PC-9 (cell line): ENCODE measurements at regions not wholly inside any gene's neighbourhood (a gene's known extent, or its start where the extent isn't known, plus 50 kb on each side); places are given as distances from the start of the nearest gene placed in this dataset.

Source experiments
- BruUV-seq: library from RNA; stranded (reverse); fragments of 400-500 nt; replicated peaks from 2 replicates; lab custom pipeline; 2021; lab: Mats Ljungman, UMichigan
- CTCF ChIA-PET: fragments of 300-600 bp; sonication (Branson Sonifier 250); formaldehyde crosslinking; loops from one replicate; lab custom pipeline; 2022; ENCODE audit warnings: antibody characterized with exemption; lab: Charles Lee
- POLR2A ChIA-PET: fragments of 300-600 bp; sonication (Branson Sonifier 250); formaldehyde crosslinking; loops from one replicate; lab custom pipeline; 2022; ENCODE audit warnings: antibody characterized with exemption; ENCODE audit not compliant: unreplicated experiment; lab: Charles Lee
- DNase-seq, 2 experiments: peaks; one replicate each; pipeline versions ENCODE4 v3.0.0 to v3.0.0-alpha.2; 2015 to 2022; ENCODE audit warnings: mixed read lengths in 1 of 2
- H2AFZ ChIP-seq: fragments of 200-600 bp; sonication (generic); 2 replicates; pipeline ENCODE4 v1.8.1; 2017; ENCODE audit warnings: antibody characterized with exemption
- H3F3A ChIP-seq: fragments of 200-600 bp; sonication (generic); 2 replicates; pipeline ENCODE4 v1.8.1; 2017; ENCODE audit warnings: antibody characterized with exemption, mild to moderate bottlenecking, low read depth; ENCODE audit not compliant: insufficient read depth
- H3K27ac ChIP-seq: fragments of 200-600 bp; sonication (generic); 2 replicates; pipeline ENCODE4 v1.6.1; 2016; ENCODE audit warnings: mixed run types
- H3K27me3 ChIP-seq: fragments of 200-600 bp; sonication (generic); 2 replicates; pipeline ENCODE4 v1.6.1; 2016; ENCODE audit warnings: low read depth, mixed run types; ENCODE audit not compliant: insufficient read depth
- H3K36me3 ChIP-seq: fragments of 200-600 bp; sonication (generic); 2 replicates; pipeline ENCODE4 v1.6.1; 2016; ENCODE audit warnings: low read depth, mixed run types
- H3K4me1 ChIP-seq: fragments of 200-600 bp; sonication (generic); replicated peaks from 2 replicates; pipeline ENCODE4 v1.6.1; 2016; ENCODE audit warnings: mixed run types; ENCODE audit not compliant: insufficient read depth
- H3K4me2 ChIP-seq: fragments of 200-600 bp; sonication (generic); 2 replicates; pipeline ENCODE4 v1.6.1; 2017; ENCODE audit warnings: mixed run types
- H3K4me3 ChIP-seq: fragments of 200-600 bp; sonication (generic); 2 replicates; pipeline ENCODE4 v1.6.1; 2016; ENCODE audit warnings: mixed run types
- H3K79me2 ChIP-seq: fragments of 200-600 bp; sonication (generic); 2 replicates; pipeline ENCODE4 v1.6.1; 2017; ENCODE audit warnings: low read depth, mixed run types
- H3K9me2 ChIP-seq: fragments of 200-600 bp; sonication (generic); 2 replicates; pipeline ENCODE4 v1.8.1; 2017; ENCODE audit warnings: mild to moderate bottlenecking; ENCODE audit not compliant: insufficient read depth
- H3K9me3 ChIP-seq: fragments of 200-600 bp; sonication (generic); 2 replicates; pipeline ENCODE4 v1.8.1; 2016; ENCODE audit warnings: low read depth; ENCODE audit not compliant: insufficient read depth
- H4K20me1 ChIP-seq: fragments of 200-600 bp; sonication (generic); 2 replicates; pipeline ENCODE4 v1.8.1; 2017; ENCODE audit not compliant: insufficient read depth
- EZH2 ChIP-seq: fragments of 200-600 bp; sonication (generic); IDR thresholded peaks from 2 replicates; pipeline ENCODE4 v1.8.0; 2017; ENCODE audit warnings: antibody characterized with exemption, low read depth
- intact Hi-C: fragments of 100-400 bp; cut with micrococcal nuclease; formaldehyde crosslinking; loops from one replicate; pipeline ENCODE4 v1.10.0; 2022; ENCODE audit not compliant: unreplicated experiment
- TF ChIP-seq, protein P1 (sequence below): fragments of 200-600 bp; sonication (generic); conservative IDR thresholded peaks from 2 replicates; pipeline ENCODE4 v1.6.1; 2017; ENCODE audit warnings: mixed run types, antibody characterized with exemption, mild to moderate bottlenecking, moderate library complexity

DNA sequence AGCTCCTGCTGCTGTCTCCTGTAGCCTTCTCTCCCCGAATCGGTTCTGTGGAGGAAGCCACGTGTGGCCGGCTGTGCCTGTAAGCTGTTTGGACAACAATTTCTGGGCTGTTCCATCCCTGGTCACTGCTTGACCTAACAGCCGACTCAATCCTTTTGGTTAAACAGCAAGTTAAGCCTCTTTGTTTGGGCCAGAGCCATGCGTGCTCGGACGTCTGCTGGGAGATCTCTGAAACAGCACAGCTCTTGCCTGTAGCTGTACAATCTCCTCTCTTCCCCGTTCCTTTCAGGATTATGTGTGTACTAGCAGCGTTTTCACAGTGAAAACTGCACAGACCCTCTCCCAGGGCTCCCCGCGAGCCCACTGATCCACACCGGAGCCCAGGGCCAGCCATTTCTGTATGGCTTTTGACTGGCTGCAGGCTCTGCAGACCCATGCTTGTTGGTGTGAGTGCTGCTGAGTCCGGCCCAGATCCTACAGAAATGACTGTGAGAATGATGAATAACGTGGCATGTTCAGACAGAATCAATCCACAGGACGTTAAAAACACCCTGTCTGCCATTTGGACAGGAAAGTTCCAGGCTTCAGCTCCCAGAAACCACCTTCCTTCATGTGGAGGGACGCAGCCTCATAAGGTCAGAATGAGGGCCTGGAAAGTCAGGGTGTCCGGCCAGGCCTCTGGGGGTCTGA, 428.6 kb upstream of the ADARB2 start:
- peaks cover 11% of the 10 kb centered on the region; the same call in 1 of the 2 replicates for H3K27me3 ChIP-seq
- H3K9me3 ChIP-seq, result no peaks in the 10 kb centered on the region
- intact Hi-C loops, result no loop called here
- no peak overlapping the region for H3K4me3 ChIP-seq
- ChIA-PET CTCF (no interaction called here), POLR2A (no interaction called here)
- no peak for TF ChIP-seq EZH2
- TF ChIP-seq, protein P1, sequence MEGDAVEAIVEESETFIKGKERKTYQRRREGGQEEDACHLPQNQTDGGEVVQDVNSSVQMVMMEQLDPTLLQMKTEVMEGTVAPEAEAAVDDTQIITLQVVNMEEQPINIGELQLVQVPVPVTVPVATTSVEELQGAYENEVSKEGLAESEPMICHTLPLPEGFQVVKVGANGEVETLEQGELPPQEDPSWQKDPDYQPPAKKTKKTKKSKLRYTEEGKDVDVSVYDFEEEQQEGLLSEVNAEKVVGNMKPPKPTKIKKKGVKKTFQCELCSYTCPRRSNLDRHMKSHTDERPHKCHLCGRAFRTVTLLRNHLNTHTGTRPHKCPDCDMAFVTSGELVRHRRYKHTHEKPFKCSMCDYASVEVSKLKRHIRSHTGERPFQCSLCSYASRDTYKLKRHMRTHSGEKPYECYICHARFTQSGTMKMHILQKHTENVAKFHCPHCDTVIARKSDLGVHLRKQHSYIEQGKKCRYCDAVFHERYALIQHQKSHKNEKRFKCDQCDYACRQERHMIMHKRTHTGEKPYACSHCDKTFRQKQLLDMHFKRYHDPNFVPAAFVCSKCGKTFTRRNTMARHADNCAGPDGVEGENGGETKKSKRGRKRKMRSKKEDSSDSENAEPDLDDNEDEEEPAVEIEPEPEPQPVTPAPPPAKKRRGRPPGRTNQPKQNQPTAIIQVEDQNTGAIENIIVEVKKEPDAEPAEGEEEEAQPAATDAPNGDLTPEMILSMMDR, result no peak
- H4K20me1 ChIP-seq, result no peaks in the 10 kb centered on the region
- H3K27ac ChIP-seq, result no peak overlapping the region
- H2AFZ ChIP-seq, result no peak overlapping the region
- H3K36me3 ChIP-seq, result no peaks in the 10 kb centered on the region
- no peaks in the 10 kb centered on the region for H3K4me1 ChIP-seq
- BruUV-seq, result no TSS peak
- H3F3A ChIP-seq, result no peaks in the 10 kb centered on the region
- no peak for DNase-seq
- H3K9me2 ChIP-seq, result no peaks in the 10 kb centered on the region
- H3K79me2 ChIP-seq, result no peaks in the 10 kb centered on the region
- no peak overlapping the region for H3K4me2 ChIP-seq

DNA sequence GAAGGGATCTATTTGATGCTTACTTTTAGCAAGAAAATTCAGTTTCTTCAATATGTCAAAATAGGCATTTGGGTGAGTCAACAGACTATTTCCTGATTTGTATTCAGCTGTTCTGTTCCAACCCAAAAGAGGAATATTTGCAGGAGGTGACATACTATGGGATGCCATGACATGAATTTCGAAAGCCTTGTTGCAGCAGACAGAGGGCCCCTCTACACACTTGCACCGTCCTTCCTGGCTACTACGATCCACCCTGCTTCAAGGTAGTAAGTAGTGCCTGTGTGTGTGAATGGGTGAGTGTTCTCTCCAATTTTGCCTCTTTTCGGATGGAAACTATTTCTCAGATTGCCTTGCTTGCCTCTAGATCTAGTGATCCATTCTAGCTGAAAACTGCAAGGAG, 413.0 kb upstream of the ADARB2 start:
- Histone ChIP-seq H3K4me2 (no peak overlapping the region), H3K4me1 (no peaks in the 10 kb centered on the region), H3K9me2 (no peaks in the 10 kb centered on the region), H3K36me3 (no peaks in the 10 kb centered on the region), H3K27me3 (0 out of 2 replicates have a peak, but pooled peaks cover 8% of the 10 kb centered on the region), H3F3A (no peaks in the 10 kb centered on the region), H2AFZ (no peak overlapping the region), H3K27ac (no peak overlapping the region), H4K20me1 (no peaks in the 10 kb centered on the region), H3K79me2 (no peaks in the 10 kb centered on the region), H3K9me3 (no peaks in the 10 kb centered on the region), H3K4me3 (no peak overlapping the region)
- intact Hi-C loops, result no loop called here
- no TSS peak for BruUV-seq
- ChIA-PET POLR2A (no interaction called here), CTCF (no interaction called here)
- DNase-seq, result no peak
- TF ChIP-seq, protein P1, result no peak
- TF ChIP-seq EZH2, result no peak

DNA sequence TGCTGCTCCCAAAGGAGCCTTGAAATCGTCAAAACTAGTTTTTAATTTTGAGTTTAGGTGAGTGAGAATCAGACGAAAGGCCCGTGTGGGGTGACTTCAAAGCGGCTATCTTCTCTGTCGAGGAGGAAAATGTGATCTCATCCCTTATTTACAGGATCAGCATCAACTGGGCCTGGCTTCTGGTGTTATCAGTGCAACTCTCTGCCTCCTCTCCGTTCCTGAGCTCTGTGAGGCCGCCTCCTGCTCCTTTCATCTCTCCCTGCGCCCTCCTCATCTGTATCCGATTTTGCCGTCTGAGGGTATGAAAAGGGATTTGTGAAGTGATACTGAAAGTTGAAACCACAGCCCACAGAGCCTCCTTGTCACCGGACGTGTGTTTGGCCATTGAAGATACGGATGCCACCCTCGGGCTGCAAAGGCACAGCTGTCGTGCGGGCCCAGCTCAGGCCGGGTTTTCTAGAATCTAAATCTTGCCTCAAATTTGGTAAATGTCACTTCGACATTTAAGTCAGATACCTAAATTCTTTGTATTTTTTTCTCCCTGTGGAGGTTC, 408.7 kb upstream of the ADARB2 start:
- Histone ChIP-seq H3K9me3 (no peaks in the 10 kb centered on the region), H3K4me2 (no peak overlapping the region), H4K20me1 (no peaks in the 10 kb centered on the region), H3K79me2 (no peaks in the 10 kb centered on the region), H3K4me3 (no peak overlapping the region), H3K36me3 (no peaks in the 10 kb centered on the region), H3K27ac (no peak overlapping the region), H3F3A (no peaks in the 10 kb centered on the region), H3K9me2 (no peaks in the 10 kb centered on the region), H2AFZ (no peak overlapping the region), H3K4me1 (no peaks in the 10 kb centered on the region), H3K27me3 (0 out of 2 replicates have a peak, but pooled peaks cover 10% of the 10 kb centered on the region)
- DNase-seq, result no peak
- BruUV-seq, result no TSS peak
- TF ChIP-seq EZH2, result no peak
- TF ChIP-seq, protein P1, result no peak
- ChIA-PET CTCF (no interaction called here), POLR2A (no interaction called here)
- intact Hi-C loops, result no loop called here
